DND-41 (cell line): ENCODE measurements at regions not wholly inside any gene's neighbourhood (a gene's known extent, or its start where the extent isn't known, plus 50 kb on each side); places are given as distances from the start of the nearest gene placed in this dataset.

Source experiments
- ATAC-seq: fragments of 200-7000 bp; cut with Tn5 transposase; 3 replicates; pipeline ENCODE4 v1.9.1; 2021; ENCODE audit warnings: low read depth; ENCODE audit not compliant: insufficient read depth
- DNase-seq: peaks from one replicate; pipeline ENCODE4 v3.0.0-alpha.2; 2020
- H2AFZ ChIP-seq: 2 replicates; pipeline ENCODE4 v1.6.0; 2012; ENCODE audit warnings: low read depth, low read length
- H3K27ac ChIP-seq: 2 replicates; pipeline ENCODE4 v1.5.1; 2012; ENCODE audit warnings: low read length, inconsistent platforms
- H3K27me3 ChIP-seq: fragments of 200-600 bp; sonication (generic); 2 replicates; pipeline ENCODE4 v1.6.0; 2012; ENCODE audit warnings: low read length, mild to moderate bottlenecking, inconsistent platforms; ENCODE audit not compliant: insufficient read depth, poor library complexity
- H3K36me3 ChIP-seq: 2 replicates; pipeline ENCODE4 v1.5.1; 2012; ENCODE audit warnings: low read length, inconsistent platforms; ENCODE audit not compliant: insufficient read depth
- H3K4me1 ChIP-seq: 2 replicates; pipeline ENCODE4 v1.5.1; 2012; ENCODE audit warnings: mild to moderate bottlenecking, low read length; ENCODE audit not compliant: insufficient read depth
- H3K4me2 ChIP-seq: 2 replicates; pipeline ENCODE4 v1.6.0; 2012; ENCODE audit warnings: mild to moderate bottlenecking, moderate library complexity, low read length, inconsistent platforms; ENCODE audit not compliant: insufficient read depth
- H3K4me3 ChIP-seq, 2 experiments: fragments of 200-600 bp in 1 of 2; shearing (Covaris generic) in 1 of 2; 2 replicates each; pipeline ENCODE4 v1.5.1; 2012 to 2016; ENCODE audit warnings: inconsistent platforms in 2 of 2, low read length in 2 of 2, mild to moderate bottlenecking in 2 of 2, low read depth in 1 of 2, moderate library complexity in 1 of 2
- H3K79me2 ChIP-seq: 2 replicates; pipeline ENCODE4 v1.6.0; 2012; ENCODE audit warnings: low read length, inconsistent platforms; ENCODE audit not compliant: insufficient read depth
- H3K9ac ChIP-seq: 2 replicates; pipeline ENCODE4 v1.6.0; 2012; ENCODE audit warnings: low read depth, mild to moderate bottlenecking, inconsistent platforms, low read length, moderate library complexity
- H3K9me3 ChIP-seq: 2 replicates; pipeline ENCODE4 v1.5.1; 2012; ENCODE audit warnings: low read length, moderate library complexity, mild to moderate bottlenecking, inconsistent platforms; ENCODE audit not compliant: insufficient read depth, severe bottlenecking
- H4K20me1 ChIP-seq: 2 replicates; pipeline ENCODE4 v1.6.0; 2012; ENCODE audit warnings: low read length; ENCODE audit not compliant: insufficient read depth
- CTCF ChIP-seq: IDR thresholded peaks from 2 replicates; pipeline ENCODE4 v1.5.1; 2012; ENCODE audit warnings: borderline replicate concordance, low read length, moderate library complexity, mild to moderate bottlenecking; ENCODE audit not compliant: poor library complexity, severe bottlenecking; ENCODE audit errors: extremely low read depth
- EZH2 ChIP-seq: IDR thresholded peaks from 3 replicates; pipeline ENCODE4 v1.6.1; 2012; ENCODE audit warnings: borderline replicate concordance, low read depth, mild to moderate bottlenecking, moderate library complexity, low read length, inconsistent platforms; ENCODE audit not compliant: severe bottlenecking

DNA sequence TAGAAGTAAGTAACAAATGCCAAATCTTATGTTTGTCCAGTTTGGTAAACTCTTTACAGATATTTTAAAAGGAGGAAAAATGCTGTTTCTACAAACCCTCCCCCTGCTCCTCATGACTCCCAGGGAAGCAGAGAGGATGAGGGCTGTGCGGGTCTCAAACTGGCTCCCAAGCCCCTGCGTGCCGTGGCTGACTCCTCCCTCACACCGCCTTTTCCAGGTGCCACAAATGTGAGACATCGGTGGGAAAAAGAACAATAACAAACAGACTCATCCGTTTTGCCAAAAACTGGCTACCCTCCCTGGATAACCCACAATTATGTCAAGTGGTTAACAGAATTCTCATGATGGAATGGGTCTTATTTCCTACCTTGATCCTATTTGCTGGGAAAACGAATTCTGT lies 594.6 kb downstream of the PTPRU start:
- DNase-seq (no peak), ATAC-seq (no peak)
- no peak overlapping the region for H3K9ac ChIP-seq
- H3K9me3 ChIP-seq = no peaks in the 10 kb centered on the region
- no peaks in the 10 kb centered on the region for H4K20me1 ChIP-seq
- no peaks in the 10 kb centered on the region for H3K36me3 ChIP-seq
- no peak overlapping the region for H3K4me2 ChIP-seq
- TF ChIP-seq CTCF (no peak), EZH2 (no peak)
- no peak overlapping the region for H2AFZ ChIP-seq
- no peaks in the 10 kb centered on the region for H3K79me2 ChIP-seq
- H3K27me3 ChIP-seq = no peaks in the 10 kb centered on the region
- H3K4me1 ChIP-seq = no peaks in the 10 kb centered on the region
- H3K4me3 ChIP-seq = no peak overlapping the region
- no peak overlapping the region for H3K27ac ChIP-seq

- H3K27ac ChIP-seq = no peak overlapping the region
- no peak overlapping the region for H3K4me2 ChIP-seq
- DNase-seq = no peak
- H3K36me3 ChIP-seq = no peaks in the 10 kb centered on the region
- no peak for TF ChIP-seq CTCF
- TF ChIP-seq EZH2 = no peak
- no peak overlapping the region for H3K4me3 ChIP-seq
- no peak overlapping the region for H2AFZ ChIP-seq
- no peaks in the 10 kb centered on the region for H3K79me2 ChIP-seq
- no peak overlapping the region for H3K9ac ChIP-seq
- H3K4me1 ChIP-seq = no peaks in the 10 kb centered on the region
- H3K27me3 ChIP-seq = no peaks in the 10 kb centered on the region
- no peaks in the 10 kb centered on the region for H4K20me1 ChIP-seq
- H3K9me3 ChIP-seq = no peaks in the 10 kb centered on the region
- ATAC-seq = no peak
Measured at GRCh38 chr1:29830383-29830782, 594.1 kb downstream of the PTPRU start.

DNA sequence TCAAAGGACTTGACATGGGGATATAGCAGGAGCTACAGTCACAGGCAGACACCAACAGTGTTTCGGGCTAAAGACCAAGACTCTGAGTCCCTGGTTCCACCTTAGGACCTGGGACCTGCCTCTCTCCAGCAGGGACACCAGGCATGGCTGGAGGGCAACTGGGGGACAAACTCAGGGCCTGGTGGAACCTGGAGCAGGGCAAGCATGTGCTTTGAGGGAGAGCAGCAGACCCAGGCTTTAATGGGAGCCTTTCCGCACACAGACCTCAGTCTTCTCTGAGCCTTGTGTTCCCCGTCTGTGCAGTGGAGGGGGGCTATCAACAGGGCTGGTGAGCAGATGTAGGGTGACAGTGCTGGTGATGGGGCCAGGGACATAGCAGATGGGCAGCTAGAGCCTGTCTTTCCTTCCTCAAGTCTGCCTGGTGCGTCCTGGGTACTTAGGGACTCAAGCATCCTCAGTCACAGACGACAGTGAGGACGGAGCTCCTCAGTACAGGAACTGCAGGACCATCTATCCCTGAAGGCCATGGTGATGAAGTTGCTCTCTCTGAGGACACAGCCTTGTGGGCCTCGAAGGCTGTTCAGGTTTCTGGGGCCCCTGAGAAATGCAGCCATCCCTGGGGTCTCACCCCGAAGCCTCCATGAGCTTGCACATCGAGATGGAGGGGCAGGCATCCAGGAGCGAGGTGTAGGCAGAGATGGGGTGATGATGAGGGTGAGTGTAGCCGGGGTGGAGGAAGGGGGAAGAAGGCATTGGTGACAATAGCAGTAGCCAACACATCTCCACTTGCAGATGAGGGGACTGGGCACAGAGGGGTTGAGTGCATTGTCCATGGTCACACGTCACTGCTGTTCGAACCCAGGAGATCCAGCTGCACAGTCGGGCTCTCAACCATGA lies 593.4 kb downstream of the PTPRU start:
- Histone ChIP-seq H3K27me3 (no peaks in the 10 kb centered on the region), H3K79me2 (no peaks in the 10 kb centered on the region), H3K27ac (no peak overlapping the region), H3K9ac (no peak overlapping the region), H3K9me3 (no peaks in the 10 kb centered on the region), H3K4me1 (no peaks in the 10 kb centered on the region), H2AFZ (no peak overlapping the region), H3K4me3 (no peak overlapping the region), H4K20me1 (no peaks in the 10 kb centered on the region), H3K36me3 (no peaks in the 10 kb centered on the region), H3K4me2 (no peak overlapping the region)
- TF ChIP-seq CTCF (no peak), EZH2 (no peak)
- ATAC-seq (no peak), DNase-seq (no peak)
